Hepatocyte (in vitro differentiated cells): ENCODE measurements at regions not wholly inside any gene's neighbourhood (a gene's known extent, or its start where the extent isn't known, plus 50 kb on each side); places are given as distances from the start of the nearest gene placed in this dataset.

Experiments
- DNase-seq: peaks from one replicate; pipeline ENCODE4 v3.0.0-alpha.2; 2016; ENCODE audit warnings: low spot score
- H2AFZ ChIP-seq: fragments of 200-600 bp; sonication (generic); 2 replicates; pipeline ENCODE4 v1.6.0; 2016; ENCODE audit warnings: antibody characterized with exemption, mild to moderate bottlenecking
- H3K27ac ChIP-seq: fragments of 200-600 bp; sonication (generic); 2 replicates; pipeline ENCODE4 v1.5.1; 2016; ENCODE audit warnings: mild to moderate bottlenecking
- H3K27me3 ChIP-seq: fragments of 200-600 bp; sonication (generic); 2 replicates; pipeline ENCODE4 v1.6.1; 2016
- H3K36me3 ChIP-seq: fragments of 200-600 bp; sonication (generic); replicated peaks from 2 replicates; pipeline ENCODE4 v1.5.1; 2016; ENCODE audit warnings: low read depth; ENCODE audit not compliant: insufficient read depth
- H3K4me1 ChIP-seq: fragments of 200-600 bp; sonication (generic); 2 replicates; pipeline ENCODE4 v1.5.1; 2016; ENCODE audit warnings: mild to moderate bottlenecking, moderate library complexity; ENCODE audit not compliant: insufficient read depth
- H3K4me2 ChIP-seq: fragments of 200-600 bp; sonication (generic); 2 replicates; pipeline ENCODE4 v1.6.0; 2016
- H3K4me3 ChIP-seq: fragments of 200-600 bp; sonication (generic); 2 replicates; pipeline ENCODE4 v1.5.1; 2016; ENCODE audit warnings: mild to moderate bottlenecking
- H3K79me2 ChIP-seq: fragments of 200-600 bp; sonication (generic); 2 replicates; pipeline ENCODE4 v1.6.0; 2017; ENCODE audit warnings: mild to moderate bottlenecking
- H3K9me2 ChIP-seq: fragments of 200-600 bp; sonication (generic); replicated peaks from 2 replicates; pipeline ENCODE4 v1.6.0; 2017; ENCODE audit warnings: mild to moderate bottlenecking; ENCODE audit not compliant: insufficient read depth
- H3K9me3 ChIP-seq: fragments of 200-600 bp; sonication (generic); 2 replicates; pipeline ENCODE4 v1.5.1; 2016; ENCODE audit warnings: low read depth, mild to moderate bottlenecking
- H4K20me1 ChIP-seq: fragments of 200-600 bp; sonication (generic); 2 replicates; pipeline ENCODE4 v1.6.0; 2016; ENCODE audit warnings: mild to moderate bottlenecking; ENCODE audit not compliant: insufficient read depth, poor library complexity, severe bottlenecking
- EZH2 ChIP-seq: fragments of 200-600 bp; sonication (generic); IDR thresholded peaks from 2 replicates; pipeline ENCODE4 v1.6.1; 2016; ENCODE audit warnings: antibody characterized with exemption, mild to moderate bottlenecking, borderline replicate concordance
- EZH2phosphoT487 ChIP-seq: fragments of 200-600 bp; sonication (generic); IDR thresholded peaks from one replicate; pipeline ENCODE4 v1.6.1; 2018; ENCODE audit warnings: antibody characterized with exemption, mild to moderate bottlenecking, low read depth, moderate library complexity; ENCODE audit not compliant: unreplicated experiment, severe bottlenecking
- WGBS: methylation state at CpG from one replicate; pipeline ENCODE4 v1.1.6; 2016; ENCODE audit warnings: low lambda C conversion rate; ENCODE audit errors: missing lambda C conversion rate; 5-methylcytosine and 5-hydroxymethylcytosine counted together
- TF ChIP-seq, protein P1 (sequence below): fragments of 200-600 bp; sonication (generic); IDR thresholded peaks from 2 replicates; pipeline ENCODE4 v1.5.1; 2016; ENCODE audit warnings: antibody characterized with exemption, mild to moderate bottlenecking; ENCODE audit not compliant: poor library complexity

DNA sequence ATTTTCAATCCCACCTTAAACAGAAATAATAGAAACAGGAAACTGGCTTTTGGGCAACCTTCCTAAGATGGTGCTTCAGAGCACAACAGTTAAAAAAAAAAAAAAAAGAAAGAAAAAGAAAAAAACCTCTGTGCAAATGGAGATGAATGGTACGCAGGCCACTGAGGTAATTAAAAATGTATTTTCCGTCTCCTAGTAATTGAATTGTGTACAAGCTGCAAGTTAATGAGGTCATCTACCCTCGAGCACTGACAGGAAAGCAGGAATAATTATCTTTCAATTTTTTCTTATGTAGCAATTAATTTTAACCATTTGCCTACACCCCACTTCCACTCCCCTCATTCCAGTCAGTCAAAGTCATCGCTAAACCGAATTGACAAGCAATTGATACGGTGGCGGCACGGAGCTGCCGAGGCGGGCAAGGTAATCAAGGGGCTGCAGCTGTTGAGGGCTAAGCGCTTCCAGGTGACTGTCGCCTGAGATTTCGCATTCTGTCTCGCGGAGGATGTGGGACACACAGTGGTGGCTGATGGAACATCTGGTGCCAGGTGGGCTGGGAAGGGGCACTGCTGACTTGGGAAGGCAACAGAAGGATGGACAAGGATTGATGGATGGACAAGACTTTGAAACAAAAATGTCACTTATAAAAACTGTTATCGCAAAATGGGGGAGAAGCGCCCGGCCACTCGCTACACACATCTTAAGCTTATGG lies 109.4 kb downstream of the RCN1 start:
- H3K4me3 ChIP-seq = no peak overlapping the region
- H3K79me2 ChIP-seq = no peaks in the 10 kb centered on the region
- no peak overlapping the region for H3K4me2 ChIP-seq
- no peaks in the 10 kb centered on the region for H4K20me1 ChIP-seq
- H3K27ac ChIP-seq = no peak overlapping the region
- H3K9me3 ChIP-seq = no peaks in the 10 kb centered on the region
- H3K9me2 ChIP-seq = no peaks in the 10 kb centered on the region
- TF ChIP-seq EZH2phosphoT487 (no peak), EZH2 (no peak)
- TF ChIP-seq, protein P1, sequence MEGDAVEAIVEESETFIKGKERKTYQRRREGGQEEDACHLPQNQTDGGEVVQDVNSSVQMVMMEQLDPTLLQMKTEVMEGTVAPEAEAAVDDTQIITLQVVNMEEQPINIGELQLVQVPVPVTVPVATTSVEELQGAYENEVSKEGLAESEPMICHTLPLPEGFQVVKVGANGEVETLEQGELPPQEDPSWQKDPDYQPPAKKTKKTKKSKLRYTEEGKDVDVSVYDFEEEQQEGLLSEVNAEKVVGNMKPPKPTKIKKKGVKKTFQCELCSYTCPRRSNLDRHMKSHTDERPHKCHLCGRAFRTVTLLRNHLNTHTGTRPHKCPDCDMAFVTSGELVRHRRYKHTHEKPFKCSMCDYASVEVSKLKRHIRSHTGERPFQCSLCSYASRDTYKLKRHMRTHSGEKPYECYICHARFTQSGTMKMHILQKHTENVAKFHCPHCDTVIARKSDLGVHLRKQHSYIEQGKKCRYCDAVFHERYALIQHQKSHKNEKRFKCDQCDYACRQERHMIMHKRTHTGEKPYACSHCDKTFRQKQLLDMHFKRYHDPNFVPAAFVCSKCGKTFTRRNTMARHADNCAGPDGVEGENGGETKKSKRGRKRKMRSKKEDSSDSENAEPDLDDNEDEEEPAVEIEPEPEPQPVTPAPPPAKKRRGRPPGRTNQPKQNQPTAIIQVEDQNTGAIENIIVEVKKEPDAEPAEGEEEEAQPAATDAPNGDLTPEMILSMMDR = no peak
- no peak for DNase-seq
- 76% methylated on average over 19 of the region's 19 CpGs for WGBS
- H2AFZ ChIP-seq = no peak overlapping the region
- H3K36me3 ChIP-seq = no peaks in the 10 kb centered on the region
- no peaks in the 10 kb centered on the region for H3K4me1 ChIP-seq
- no peaks in the 10 kb centered on the region for H3K27me3 ChIP-seq

DNA sequence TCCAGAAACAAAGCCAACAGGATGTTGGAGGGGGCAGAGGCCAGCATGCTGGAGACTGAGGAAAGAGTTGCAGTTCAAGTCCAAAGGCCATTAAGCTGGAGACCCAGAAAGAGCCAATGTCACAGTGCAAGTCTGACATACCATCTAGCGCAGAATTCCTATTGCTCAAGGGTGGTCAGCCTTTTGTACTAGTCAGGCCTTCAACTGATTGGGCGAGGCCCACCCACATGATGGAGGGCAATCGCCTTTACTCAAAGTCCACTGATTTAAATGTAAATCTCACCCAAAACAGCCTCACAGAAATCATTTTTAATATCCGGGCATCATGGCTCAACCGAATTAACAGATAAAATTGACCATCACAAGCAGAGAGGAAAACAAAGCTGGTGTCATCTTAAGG lies 113.9 kb downstream of the RCN1 start:
- Histone ChIP-seq H3K36me3 (no peaks in the 10 kb centered on the region), H3K9me2 (no peaks in the 10 kb centered on the region), H3K27me3 (peaks cover 3% of the 10 kb centered on the region), H3K4me2 (no peak overlapping the region), H2AFZ (no peak overlapping the region), H3K9me3 (no peaks in the 10 kb centered on the region), H3K79me2 (no peaks in the 10 kb centered on the region), H3K4me1 (no peaks in the 10 kb centered on the region), H3K27ac (no peak overlapping the region), H4K20me1 (no peaks in the 10 kb centered on the region), H3K4me3 (no peak overlapping the region)
- WGBS = 89% methylated on average over 5 of the region's 5 CpGs
- no peak for DNase-seq
- TF ChIP-seq, protein P1 = no peak
- TF ChIP-seq EZH2 (no peak), EZH2phosphoT487 (no peak)

DNA sequence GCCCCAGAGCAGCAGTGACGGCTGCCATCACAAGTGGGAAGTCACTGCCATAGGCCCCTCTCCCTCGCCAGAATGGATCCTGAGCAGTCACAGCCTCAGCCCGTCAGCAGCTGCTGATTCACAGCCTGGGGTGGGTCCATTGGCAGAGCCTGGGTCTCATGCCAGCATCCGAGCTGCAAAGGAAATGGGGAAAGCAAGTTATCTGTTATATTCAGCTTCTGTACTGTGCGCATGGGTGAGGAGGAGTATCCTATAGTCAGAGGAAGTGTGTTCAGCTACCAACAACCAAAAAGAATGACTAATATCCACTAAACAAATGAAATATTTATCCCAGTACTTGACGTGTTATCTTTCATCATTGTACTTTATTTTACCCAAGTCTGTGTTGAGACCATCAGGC lies 119.7 kb downstream of the RCN1 start:
- DNase-seq = no peak
- no peaks in the 10 kb centered on the region for H4K20me1 ChIP-seq
- TF ChIP-seq EZH2 (no peak), EZH2phosphoT487 (no peak)
- TF ChIP-seq, protein P1 = no peak
- no peaks in the 10 kb centered on the region for H3K9me3 ChIP-seq
- H3K4me2 ChIP-seq = no peak overlapping the region
- H3K27me3 ChIP-seq = peaks cover 6% of the 10 kb centered on the region
- H3K27ac ChIP-seq = no peak overlapping the region
- no peaks in the 10 kb centered on the region for H3K36me3 ChIP-seq
- no peaks in the 10 kb centered on the region for H3K79me2 ChIP-seq
- H2AFZ ChIP-seq = no peak overlapping the region
- no peaks in the 10 kb centered on the region for H3K9me2 ChIP-seq
- no peaks in the 10 kb centered on the region for H3K4me1 ChIP-seq
- WGBS = 70% methylated on average over 6 of the region's 6 CpGs
- no peak overlapping the region for H3K4me3 ChIP-seq

DNA sequence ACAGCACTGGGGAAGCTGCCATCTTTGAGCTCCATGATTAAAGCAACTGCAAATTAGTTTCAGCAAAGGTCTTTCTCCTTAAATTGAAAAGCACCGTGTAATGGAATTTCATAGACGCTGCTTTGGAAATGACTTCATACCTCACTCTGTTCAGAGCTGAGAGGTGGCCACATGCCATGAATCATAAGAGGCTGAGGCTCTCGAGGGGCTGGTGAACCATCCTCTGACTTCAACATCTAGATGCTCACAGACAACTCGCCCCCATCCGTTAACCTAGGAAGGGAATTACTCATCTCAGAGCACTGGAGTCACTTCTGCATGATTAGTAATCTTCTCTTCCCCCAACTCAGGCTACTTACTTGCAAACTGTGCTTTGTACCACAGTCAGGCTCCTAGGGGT lies 122.3 kb downstream of the RCN1 start:
- Histone ChIP-seq H3K27me3 (peaks cover 6% of the 10 kb centered on the region), H3K79me2 (no peaks in the 10 kb centered on the region), H3K4me3 (no peak overlapping the region), H3K4me1 (no peaks in the 10 kb centered on the region), H3K9me2 (no peaks in the 10 kb centered on the region), H3K36me3 (no peaks in the 10 kb centered on the region), H3K4me2 (no peak overlapping the region), H3K9me3 (no peaks in the 10 kb centered on the region), H3K27ac (no peak overlapping the region), H4K20me1 (no peaks in the 10 kb centered on the region), H2AFZ (no peak overlapping the region)
- DNase-seq = peak; percentile 51
- 60% methylated on average over 5 of the region's 5 CpGs for WGBS
- TF ChIP-seq, protein P1 = no peak
- TF ChIP-seq EZH2phosphoT487 (no peak), EZH2 (no peak)
